Stimulated activated naive CD8-positive, alpha-beta T cell treated with anti-CD3 and anti-CD28 coated beads, Interleukin-15, Interleukin-2, amounts not matched to agents 100 ng/mL and 50 ng/mL, for 24 hours (primary cell): ENCODE measurements at regions not wholly inside any gene's neighbourhood (a gene's known extent, or its start where the extent isn't known, plus 50 kb on each side); places are given as distances from the start of the nearest gene placed in this dataset.

Experiments used
- H3K27ac Mint-ChIP-seq: one replicate; pipeline ENCODE4 v1.8.0; 2021; ENCODE audit warnings: mild to moderate bottlenecking, mixed read lengths
- H3K27me3 Mint-ChIP-seq: one replicate; pipeline ENCODE4 v1.8.0; 2021; ENCODE audit warnings: mixed read lengths
- H3K36me3 Mint-ChIP-seq: one replicate; pipeline ENCODE4 v1.8.0; 2021; ENCODE audit warnings: low read depth, mixed read lengths
- H3K4me1 Mint-ChIP-seq: one replicate; pipeline ENCODE4 v1.8.0; 2021; ENCODE audit warnings: low read depth, mixed read lengths
- H3K4me3 Mint-ChIP-seq: one replicate; pipeline ENCODE4 v1.8.0; 2021; ENCODE audit warnings: mild to moderate bottlenecking, mixed read lengths
- H3K9me3 Mint-ChIP-seq: one replicate; pipeline ENCODE4 v1.8.0; 2021; ENCODE audit warnings: mixed read lengths

DNA sequence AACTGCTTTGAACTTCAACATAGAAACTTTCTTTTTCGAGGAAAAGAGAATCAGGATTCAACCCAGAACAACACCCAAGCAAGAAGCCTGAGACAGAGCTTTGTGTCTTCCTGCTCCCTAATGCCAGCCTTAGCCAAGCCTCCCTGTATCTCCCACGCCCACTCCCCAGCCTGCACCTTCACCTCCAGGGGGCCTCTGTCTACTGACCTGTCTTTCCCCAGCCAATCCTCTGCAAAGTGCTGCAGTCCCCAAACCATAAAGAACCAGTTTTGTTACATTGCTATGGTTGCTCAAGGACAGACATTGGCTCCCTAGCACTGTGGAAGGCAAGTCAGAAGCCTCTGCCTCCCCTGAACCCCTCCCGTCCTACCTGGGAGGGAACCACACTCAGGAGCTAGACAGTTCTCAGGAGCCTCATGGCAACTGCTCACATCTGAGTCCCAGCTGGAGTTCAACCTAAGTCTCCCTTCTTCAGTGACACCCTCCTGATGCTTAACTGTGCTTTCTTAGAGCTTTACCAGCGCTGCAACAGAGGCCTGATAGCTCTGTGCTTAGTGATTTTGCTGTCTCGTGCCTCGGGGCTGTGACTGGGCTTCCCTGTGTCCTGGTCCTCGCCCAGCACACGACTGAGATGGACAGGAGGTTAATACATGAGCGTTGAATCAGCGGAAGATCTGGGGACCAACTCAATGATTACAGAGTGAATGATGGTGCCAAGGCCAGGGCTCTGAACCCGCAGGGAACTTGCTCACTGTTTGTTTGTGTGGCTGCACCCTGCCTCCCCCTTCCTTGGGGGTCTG is 101.5 kb upstream of the DUSP22 start:
- H3K4me1 Mint-ChIP-seq = peaks cover 68% of the 10 kb centered on the region
- no peaks in the 10 kb centered on the region for H3K36me3 Mint-ChIP-seq
- H3K27me3 Mint-ChIP-seq = no peaks in the 10 kb centered on the region
- H3K9me3 Mint-ChIP-seq = no peaks in the 10 kb centered on the region
- peak overlapping the region; percentile 32 for H3K4me3 Mint-ChIP-seq
- H3K27ac Mint-ChIP-seq = peak overlapping the region; percentile 95

DNA sequence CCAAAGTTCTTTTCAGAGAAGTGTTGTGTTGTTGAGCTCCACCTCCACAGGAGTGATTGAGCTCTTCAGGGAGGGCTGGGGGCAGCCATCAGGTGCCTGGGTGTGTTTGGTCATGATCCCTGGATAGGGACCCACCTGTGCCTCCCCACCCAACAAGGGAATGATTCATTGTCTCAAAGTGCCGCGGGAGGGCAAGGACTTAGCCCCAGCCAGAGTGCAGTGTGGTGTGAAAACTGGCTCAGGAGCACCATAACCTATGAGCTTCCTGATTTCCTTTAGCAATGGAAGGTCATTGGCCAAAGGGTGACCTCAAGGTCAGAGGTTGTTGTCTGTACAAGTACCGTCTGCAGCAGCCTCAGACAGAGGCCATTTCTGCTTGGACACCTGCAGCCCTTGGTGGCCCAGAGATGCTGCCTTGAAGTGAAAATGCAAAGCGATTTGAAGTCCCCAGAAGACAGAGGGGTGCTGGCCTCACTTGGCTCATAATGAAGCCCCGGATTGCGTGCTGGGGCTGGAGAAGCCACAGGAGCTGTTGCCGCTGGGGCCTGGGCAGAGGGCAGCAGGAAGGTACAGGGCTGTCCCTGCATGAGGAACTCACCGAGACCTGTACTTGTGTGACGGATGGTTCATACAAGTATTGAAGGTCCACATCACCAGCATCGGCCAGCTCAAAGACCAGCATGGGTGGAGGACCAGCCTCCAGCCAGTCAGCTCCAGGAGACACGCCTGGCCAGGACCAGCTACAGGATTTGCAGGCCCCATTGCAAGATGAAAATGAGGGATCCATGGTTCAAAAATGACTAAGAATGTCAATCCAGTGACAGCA is 100.6 kb upstream of the DUSP22 start:
- Mint-ChIP-seq H3K27me3 (no peaks in the 10 kb centered on the region), H3K27ac (no peak overlapping the region), H3K4me3 (no peak overlapping the region), H3K4me1 (peaks cover 77% of the 10 kb centered on the region), H3K9me3 (peaks cover 6% of the 10 kb centered on the region), H3K36me3 (no peaks in the 10 kb centered on the region)

DNA sequence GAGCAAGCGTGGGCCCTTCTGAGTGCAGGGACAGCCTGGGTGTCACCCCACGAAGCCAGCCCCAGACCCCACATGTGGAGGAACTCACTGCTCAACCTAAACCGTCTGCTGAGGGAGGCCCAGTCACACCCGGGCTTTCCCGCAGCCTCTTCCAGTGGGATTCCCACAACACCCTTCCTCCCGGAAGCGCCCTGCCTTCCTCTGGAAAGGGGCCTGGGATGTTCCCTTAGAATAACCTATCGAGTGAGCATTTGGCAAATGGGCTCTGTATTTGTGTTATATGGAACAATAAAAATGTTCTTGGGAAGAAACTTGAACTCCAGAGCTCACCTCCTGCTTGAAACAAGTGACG is 100.0 kb upstream of the DUSP22 start:
- Mint-ChIP-seq H3K27ac (no peak overlapping the region), H3K9me3 (peaks cover 7% of the 10 kb centered on the region), H3K4me3 (no peak overlapping the region), H3K4me1 (peaks cover 79% of the 10 kb centered on the region), H3K27me3 (no peaks in the 10 kb centered on the region), H3K36me3 (no peaks in the 10 kb centered on the region)

DNA sequence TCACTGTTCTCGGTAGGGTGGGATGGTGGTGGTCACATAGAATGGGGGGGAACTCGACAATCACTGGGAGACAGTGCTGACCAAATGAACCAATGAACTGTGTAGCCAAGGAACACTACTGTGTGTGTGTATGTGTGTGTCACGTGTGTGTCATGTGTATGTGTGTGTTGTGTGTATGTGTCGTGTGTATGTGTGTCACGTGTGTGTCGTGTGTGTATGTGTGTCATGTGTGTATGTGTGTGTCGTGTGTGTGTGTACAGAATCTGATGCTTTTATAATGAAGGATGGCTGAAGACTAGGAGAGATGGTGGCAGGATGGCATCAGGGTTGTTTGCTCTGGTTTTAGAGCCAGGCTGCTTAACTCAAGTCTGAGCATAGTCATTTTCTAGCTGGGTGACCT is 99.1 kb upstream of the DUSP22 start:
- no peak overlapping the region for H3K4me3 Mint-ChIP-seq
- peaks cover 79% of the 10 kb centered on the region for H3K4me1 Mint-ChIP-seq

DNA sequence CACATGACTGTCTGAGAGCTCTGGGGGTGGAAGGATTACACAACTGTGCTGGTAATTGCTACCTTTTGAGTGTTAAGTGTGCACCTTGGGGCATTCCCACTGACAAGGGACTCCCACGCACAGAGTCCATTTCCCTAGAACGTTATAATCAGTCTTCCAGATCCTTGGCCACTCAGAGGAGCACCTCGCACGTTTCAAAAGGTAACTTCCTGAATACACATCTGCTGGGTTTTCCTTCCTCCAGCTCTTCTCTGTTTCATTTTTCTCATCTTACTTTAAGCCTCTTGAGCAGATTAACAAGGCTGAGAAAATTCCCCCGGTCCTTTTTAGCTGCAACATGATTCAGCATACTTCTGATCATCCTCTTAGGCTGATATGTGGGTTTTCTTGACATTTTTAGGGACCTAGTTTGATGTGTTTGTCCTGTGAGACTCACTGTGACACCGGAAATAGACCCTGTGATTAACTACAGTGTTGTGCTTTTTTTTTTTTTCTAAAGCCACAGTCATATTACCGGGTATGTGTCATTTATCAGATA is 98.4 kb upstream of the DUSP22 start:
- Mint-ChIP-seq H3K4me1 (peaks cover 73% of the 10 kb centered on the region), H3K36me3 (no peaks in the 10 kb centered on the region), H3K27me3 (no peaks in the 10 kb centered on the region), H3K27ac (peak overlapping the region; percentile 84), H3K4me3 (peak overlapping the region; percentile 59), H3K9me3 (peaks cover 7% of the 10 kb centered on the region)

More for the DNA sequence above, 99.1 kb upstream of the DUSP22 start:
- Mint-ChIP-seq H3K36me3 (no peaks in the 10 kb centered on the region), H3K9me3 (peaks cover 7% of the 10 kb centered on the region), H3K27ac (peak overlapping the region; percentile 84), H3K27me3 (no peaks in the 10 kb centered on the region)

DNA sequence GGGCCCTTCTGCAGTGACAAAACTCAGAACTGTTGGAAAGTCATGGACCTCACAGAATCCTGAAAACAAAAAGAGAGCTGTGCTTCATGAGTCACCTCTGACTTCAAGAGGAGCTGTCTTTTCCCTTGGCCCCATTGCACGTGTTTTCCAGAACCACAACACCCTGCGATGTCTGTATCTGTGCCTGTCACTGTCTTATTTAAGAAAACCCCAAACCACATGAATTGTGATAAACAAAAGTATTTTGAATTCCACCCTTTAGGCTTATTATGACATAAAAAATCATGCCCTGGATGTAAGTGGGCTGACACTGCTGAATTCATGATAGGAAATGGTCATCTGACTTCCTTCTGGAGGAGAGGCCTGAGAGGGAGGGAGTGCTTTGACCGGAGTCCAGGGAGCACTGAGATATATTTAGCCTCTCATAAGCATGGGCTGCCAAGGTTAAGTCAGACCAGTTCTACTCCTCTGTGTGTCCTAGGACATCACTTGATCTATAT is 96.4 kb upstream of the DUSP22 start:
- peaks cover 7% of the 10 kb centered on the region for H3K9me3 Mint-ChIP-seq
- H3K27ac Mint-ChIP-seq = peak overlapping the region; percentile 4
- H3K4me1 Mint-ChIP-seq = peaks cover 56% of the 10 kb centered on the region
- H3K36me3 Mint-ChIP-seq = no peaks in the 10 kb centered on the region
- H3K27me3 Mint-ChIP-seq = no peaks in the 10 kb centered on the region
- H3K4me3 Mint-ChIP-seq = peak overlapping the region; percentile 21

DNA sequence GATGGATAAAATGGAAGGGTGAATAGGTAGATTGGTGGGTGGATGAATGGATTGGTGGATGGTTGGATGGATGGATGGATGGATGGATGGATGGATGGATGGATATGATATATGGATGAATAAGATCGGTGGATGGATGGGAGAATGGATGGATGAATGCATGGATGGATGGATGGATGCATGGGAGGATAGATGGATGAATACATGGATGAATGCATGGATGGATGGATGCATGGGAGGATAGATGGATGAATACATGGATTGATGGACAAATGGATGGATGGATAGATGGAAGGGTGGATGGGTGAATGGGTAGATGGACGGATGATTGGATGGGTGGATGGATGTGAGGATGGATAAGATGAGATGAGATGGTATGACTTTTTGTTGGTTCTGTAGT is 95.7 kb upstream of the DUSP22 start:
- Mint-ChIP-seq H3K27me3 (no peaks in the 10 kb centered on the region), H3K4me3 (no peak overlapping the region), H3K27ac (peak overlapping the region; percentile 4), H3K4me1 (peaks cover 50% of the 10 kb centered on the region), H3K36me3 (no peaks in the 10 kb centered on the region), H3K9me3 (peaks cover 7% of the 10 kb centered on the region)

DNA sequence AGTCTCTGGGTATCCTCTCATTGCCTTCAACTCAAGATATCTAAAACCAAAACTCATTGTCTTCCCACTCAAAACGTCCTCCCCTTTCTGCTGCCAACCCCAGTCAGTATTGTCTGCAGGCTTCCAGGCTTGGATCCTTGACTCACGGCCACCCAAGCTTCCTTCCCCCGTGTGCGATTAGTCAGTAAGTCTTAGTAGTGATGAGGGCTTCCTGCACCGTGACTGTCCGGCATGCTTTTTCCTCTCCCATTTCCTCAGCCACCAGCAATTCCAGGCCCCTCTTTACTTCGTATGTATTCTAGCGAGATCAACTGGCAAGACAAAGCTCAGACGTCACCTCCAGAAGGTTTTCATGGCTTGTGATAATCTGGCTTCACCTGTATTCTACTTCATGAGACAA is 88.6 kb upstream of the DUSP22 start:
- H3K27ac Mint-ChIP-seq = peak overlapping the region; percentile 42
- H3K27me3 Mint-ChIP-seq = peaks cover 5% of the 10 kb centered on the region
- H3K4me3 Mint-ChIP-seq = no peak overlapping the region
- H3K9me3 Mint-ChIP-seq = no peaks in the 10 kb centered on the region
- H3K36me3 Mint-ChIP-seq = no peaks in the 10 kb centered on the region
- peaks cover 13% of the 10 kb centered on the region for H3K4me1 Mint-ChIP-seq

DNA sequence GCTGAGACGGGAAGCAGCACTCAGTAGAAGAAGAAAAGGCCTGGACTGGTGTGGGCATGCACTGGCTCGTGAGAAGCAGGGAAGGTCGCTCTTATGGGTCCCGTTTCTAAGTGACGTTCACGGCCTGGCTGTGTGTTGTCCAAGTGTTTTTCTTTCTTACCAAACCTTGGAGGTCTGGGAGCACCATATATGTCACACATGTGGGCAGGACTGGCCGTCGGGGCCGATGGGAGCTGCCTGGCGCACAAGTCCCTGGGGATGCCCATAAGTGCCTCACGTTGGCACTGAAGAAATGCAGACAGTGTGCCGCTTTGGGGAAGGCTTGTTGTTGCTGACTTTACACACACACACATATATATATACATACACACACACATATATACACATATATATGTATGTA is 86.0 kb upstream of the DUSP22 start:
- Mint-ChIP-seq H3K36me3 (no peaks in the 10 kb centered on the region), H3K27ac (no peak overlapping the region), H3K9me3 (no peaks in the 10 kb centered on the region), H3K27me3 (peaks cover 14% of the 10 kb centered on the region), H3K4me3 (no peak overlapping the region), H3K4me1 (peaks cover 28% of the 10 kb centered on the region)

DNA sequence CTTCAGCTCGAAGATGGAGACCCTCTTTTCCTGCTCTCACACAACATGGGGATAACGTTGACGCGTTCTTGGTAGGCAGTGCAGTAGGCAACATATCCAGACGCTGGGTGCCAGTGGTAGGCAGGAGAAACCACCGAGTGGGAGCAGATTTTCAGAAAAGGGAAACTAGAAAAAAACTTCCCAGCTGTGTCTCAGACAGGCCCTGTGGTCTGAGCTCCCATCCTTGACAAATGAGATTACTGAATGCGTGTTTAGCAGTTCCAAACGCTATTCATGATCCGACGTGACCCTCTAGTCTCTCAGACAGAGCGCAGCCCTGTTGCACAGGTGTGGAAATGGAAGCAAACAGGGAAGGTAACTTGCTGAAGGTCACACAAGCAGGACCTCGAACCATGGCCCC is 83.9 kb upstream of the DUSP22 start:
- H3K27ac Mint-ChIP-seq = no peak overlapping the region
- H3K36me3 Mint-ChIP-seq = no peaks in the 10 kb centered on the region
- peaks cover 20% of the 10 kb centered on the region for H3K27me3 Mint-ChIP-seq
- peaks cover 28% of the 10 kb centered on the region for H3K4me1 Mint-ChIP-seq
- no peak overlapping the region for H3K4me3 Mint-ChIP-seq
- peaks cover 2% of the 10 kb centered on the region for H3K9me3 Mint-ChIP-seq

DNA sequence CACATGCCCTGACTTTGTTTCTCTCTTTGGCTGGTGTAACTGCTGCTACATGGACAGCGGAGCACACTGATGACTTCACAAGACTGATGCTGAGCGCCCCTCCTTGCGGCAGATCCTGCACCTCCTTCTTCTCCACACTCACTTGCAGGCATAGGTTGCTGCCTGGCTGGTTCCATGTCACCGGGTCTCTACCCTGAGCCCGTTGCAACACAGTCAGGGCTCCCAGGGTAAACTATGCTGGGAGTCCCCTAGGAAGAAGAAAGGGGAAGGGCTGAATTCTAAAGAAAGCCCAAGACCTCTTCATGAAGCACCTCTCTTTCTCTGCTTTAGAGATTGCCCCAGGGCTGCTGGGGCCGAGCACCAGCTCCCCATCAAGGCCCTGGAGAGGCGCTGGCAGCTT is 83.3 kb upstream of the DUSP22 start:
- Mint-ChIP-seq H3K9me3 (peaks cover 6% of the 10 kb centered on the region), H3K36me3 (no peaks in the 10 kb centered on the region), H3K4me1 (peaks cover 25% of the 10 kb centered on the region), H3K27me3 (peaks cover 17% of the 10 kb centered on the region), H3K4me3 (no peak overlapping the region), H3K27ac (no peak overlapping the region)

DNA sequence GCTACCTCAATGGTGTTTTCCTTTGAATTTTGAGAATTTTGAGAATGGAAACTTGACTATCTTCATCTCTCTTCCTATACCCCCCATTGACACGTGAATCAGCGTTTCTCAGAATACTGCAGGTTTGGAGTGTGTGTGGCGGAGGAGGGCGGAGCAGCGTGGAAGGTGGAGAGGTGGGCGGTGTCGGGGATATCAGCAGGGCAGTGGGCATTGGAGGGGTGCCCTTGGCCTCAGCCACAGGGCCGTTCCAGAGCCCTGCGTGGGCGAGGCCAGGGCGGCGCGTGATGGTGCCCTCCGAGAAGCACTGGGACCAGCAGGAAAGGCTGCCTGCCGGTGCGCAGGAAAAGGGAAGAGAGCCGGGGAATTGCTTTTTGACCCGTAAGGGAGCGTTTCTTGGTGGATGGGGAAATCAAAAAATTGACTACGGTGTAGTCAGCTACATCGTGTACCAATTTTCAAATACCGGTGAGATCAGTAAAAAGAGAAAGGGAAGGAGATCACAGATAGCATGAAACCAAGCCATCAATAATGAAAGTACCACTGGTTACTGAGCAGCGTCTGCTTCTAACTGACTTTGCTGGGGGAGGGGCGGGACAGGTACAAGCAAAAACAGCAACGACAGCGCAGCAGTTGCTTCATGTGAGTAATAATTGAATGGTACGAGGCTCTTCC is 82.7 kb upstream of the DUSP22 start:
- Mint-ChIP-seq H3K27ac (peak overlapping the region; percentile 70), H3K36me3 (no peaks in the 10 kb centered on the region), H3K4me3 (peak overlapping the region; percentile 51), H3K9me3 (peaks cover 6% of the 10 kb centered on the region), H3K4me1 (peaks cover 26% of the 10 kb centered on the region), H3K27me3 (peaks cover 17% of the 10 kb centered on the region)

DNA sequence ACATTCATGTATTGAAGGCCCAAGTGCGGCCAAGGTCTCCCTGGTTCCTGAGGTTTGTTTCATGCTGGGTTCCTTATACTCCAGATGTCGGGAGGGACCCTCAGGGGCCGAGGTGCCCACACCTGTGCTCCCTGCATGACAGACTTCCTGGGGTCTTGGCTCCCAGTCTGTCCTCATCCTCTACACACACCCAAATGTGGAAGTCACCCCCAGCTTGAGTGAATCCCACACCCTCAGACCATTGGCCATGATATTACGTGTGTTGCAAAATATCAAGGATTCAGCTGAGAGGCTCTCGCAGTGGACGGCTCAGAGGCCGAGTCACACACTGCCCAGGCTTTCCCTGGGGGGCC is 82.2 kb upstream of the DUSP22 start:
- Mint-ChIP-seq H3K27ac (no peak overlapping the region), H3K27me3 (peaks cover 17% of the 10 kb centered on the region), H3K9me3 (peaks cover 6% of the 10 kb centered on the region), H3K36me3 (no peaks in the 10 kb centered on the region), H3K4me1 (peaks cover 31% of the 10 kb centered on the region), H3K4me3 (peak overlapping the region; percentile 51)

DNA sequence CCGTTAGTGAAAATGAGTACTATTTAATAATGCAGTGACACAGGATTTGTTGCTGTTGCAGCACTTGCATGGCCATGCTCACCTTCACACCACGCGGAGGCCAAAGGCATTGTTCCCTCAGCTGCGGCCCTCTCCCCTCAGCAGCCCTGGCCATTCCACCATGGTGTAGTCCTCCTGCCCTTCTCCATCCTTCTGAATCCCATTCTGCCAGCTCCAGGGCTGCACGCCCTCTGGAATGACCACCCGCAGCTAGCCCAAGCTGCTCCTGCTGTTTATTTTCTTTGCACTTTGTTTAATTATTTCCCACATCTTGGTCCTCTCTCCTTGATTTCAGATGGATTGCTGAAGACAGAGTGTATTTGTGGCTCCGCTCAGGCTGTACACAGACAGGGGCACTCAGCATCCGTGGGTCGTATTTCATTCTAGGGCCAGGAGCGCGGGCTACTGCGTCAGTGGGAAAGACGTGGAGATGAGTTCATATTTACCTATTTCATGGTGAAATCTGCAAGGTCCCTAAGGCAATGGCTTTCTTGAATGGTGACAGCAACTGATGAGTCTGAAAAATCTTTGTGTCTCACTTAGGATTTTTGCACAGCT is 81.4 kb upstream of the DUSP22 start:
- Mint-ChIP-seq H3K4me1 (peaks cover 39% of the 10 kb centered on the region), H3K27me3 (peaks cover 17% of the 10 kb centered on the region), H3K4me3 (no peak overlapping the region), H3K27ac (peak overlapping the region; percentile 34), H3K9me3 (peaks cover 6% of the 10 kb centered on the region), H3K36me3 (no peaks in the 10 kb centered on the region)
